Endothelial cell of umbilical vein (primary cell): ENCODE measurements at regions not wholly inside any gene's neighbourhood (a gene's known extent, or its start where the extent isn't known, plus 50 kb on each side); places are given as distances from the start of the nearest gene placed in this dataset.

Source experiments
- BruUV-seq: library from RNA; stranded (reverse); fragments of 400-500 nt; replicated peaks from 2 replicates; lab custom pipeline; 2021; lab: Mats Ljungman, UMichigan
- CTCF ChIA-PET: fragments of 300-600, 350-600 bp; sonication (Branson Sonifier 250); formaldehyde crosslinking; loops from one replicate; lab custom pipeline; 2021; ENCODE audit warnings: antibody characterized with exemption, inconsistent platforms; lab: Charles Lee
- POLR2A ChIA-PET: fragments of 300-600, 350-600 bp; sonication (Branson Sonifier 250); formaldehyde crosslinking; loops from one replicate; lab custom pipeline; 2021; ENCODE audit warnings: antibody characterized with exemption, inconsistent platforms; lab: Charles Lee
- DNase-seq: peaks from one replicate; pipeline ENCODE4 v3.0.0-alpha.2; 2011; ENCODE audit warnings: low read depth, low spot score
- FAIRE-seq: peaks from 2 replicates; lab custom pipeline; 2011; peaks lifted over from hg19 to GRCh38; lab: Jason Lieb, UNC
- H2AFZ ChIP-seq: 2 replicates; pipeline ENCODE4 v1.6.0; 2012; ENCODE audit warnings: low read depth, low read length, control low read depth, inconsistent platforms
- H3K27ac ChIP-seq: 2 replicates; pipeline ENCODE4 v1.5.1; 2011; ENCODE audit warnings: low read depth, mild to moderate bottlenecking, control low read depth, low read length, moderate library complexity; ENCODE audit not compliant: insufficient read depth
- H3K27me3 ChIP-seq, 2 experiments: 2 replicates each; pipeline versions ENCODE4 v1.6.0 to v1.6.1; 2011; ENCODE audit warnings: low read length in 2 of 2, mixed read lengths in 1 of 2; ENCODE audit not compliant: control insufficient read depth in 2 of 2, insufficient read depth in 2 of 2
- H3K36me3 ChIP-seq, 2 experiments: 2 replicates in 1 of 2; 3 replicates in 1 of 2; pipeline ENCODE4 v1.5.1; 2011; ENCODE audit warnings: low read length in 2 of 2, mild to moderate bottlenecking in 1 of 2, moderate library complexity in 1 of 2; ENCODE audit not compliant: control insufficient read depth in 2 of 2, insufficient read depth in 2 of 2; ENCODE audit errors: extremely low read depth in 1 of 2
- H3K4me1 ChIP-seq: 3 replicates; pipeline ENCODE4 v1.5.1; 2011; ENCODE audit warnings: mild to moderate bottlenecking, low read length; ENCODE audit not compliant: control insufficient read depth, insufficient read depth; ENCODE audit errors: extremely low read depth
- H3K4me2 ChIP-seq: 2 replicates; pipeline ENCODE4 v1.6.1; 2011; ENCODE audit warnings: low read length, control low read depth, mixed read lengths; ENCODE audit not compliant: insufficient read depth
- H3K4me3 ChIP-seq, 3 experiments: fragments of 200-600 bp in 1 of 3; sonication (generic), shearing (Covaris generic) in 1 of 3; replicated peaks in 1 of 3; 2 replicates each; pipeline ENCODE4 v1.5.1; 2011 to 2016; ENCODE audit warnings: control low read depth in 3 of 3, low read length in 3 of 3, mild to moderate bottlenecking in 2 of 3, inconsistent platforms in 1 of 3, low read depth in 1 of 3, moderate library complexity in 1 of 3; ENCODE audit not compliant: insufficient read depth in 1 of 3
- H3K79me2 ChIP-seq: 2 replicates; pipeline ENCODE4 v1.6.0; 2012; ENCODE audit warnings: low read length, inconsistent platforms; ENCODE audit not compliant: control insufficient read depth, insufficient read depth
- H3K9ac ChIP-seq: replicated peaks from 2 replicates; pipeline ENCODE3; 2011; ENCODE audit warnings: low read length, control low read depth; ENCODE audit not compliant: insufficient read depth; ENCODE audit errors: extremely low read depth
- H3K9me1 ChIP-seq: replicated peaks from 3 replicates; pipeline ENCODE4 v1.6.0; 2011; ENCODE audit warnings: mild to moderate bottlenecking, low read length; ENCODE audit not compliant: control insufficient read depth, insufficient read depth; ENCODE audit errors: extremely low read depth
- H3K9me3 ChIP-seq: replicated peaks from 2 replicates; pipeline ENCODE4 v1.5.1; 2012; ENCODE audit warnings: low read length, inconsistent platforms; ENCODE audit not compliant: control insufficient read depth, insufficient read depth
- H4K20me1 ChIP-seq: replicated peaks from 2 replicates; pipeline ENCODE3; 2011; ENCODE audit warnings: mild to moderate bottlenecking, low read length; ENCODE audit not compliant: control insufficient read depth, insufficient read depth; ENCODE audit errors: extremely low read depth
- EZH2 ChIP-seq: IDR thresholded peaks from 2 replicates; pipeline ENCODE4 v1.6.1; 2012; ENCODE audit warnings: borderline replicate concordance, low read depth, mild to moderate bottlenecking, moderate library complexity, low read length, inconsistent platforms; ENCODE audit not compliant: severe bottlenecking
- FOS ChIP-seq: IDR thresholded peaks from 2 replicates; pipeline ENCODE4 v1.6.1; 2011; ENCODE audit warnings: mild to moderate bottlenecking, low read length, moderate library complexity, borderline replicate concordance; ENCODE audit not compliant: insufficient read depth
- GATA2 ChIP-seq: IDR thresholded peaks from 2 replicates; pipeline ENCODE4 v1.7.0; 2011; ENCODE audit warnings: low read depth, mild to moderate bottlenecking, moderate library complexity, mixed read lengths, low read length; ENCODE audit not compliant: insufficient read length, insufficient read depth
- JUN ChIP-seq: IDR thresholded peaks from 2 replicates; pipeline ENCODE4 v1.6.1; 2011; ENCODE audit warnings: borderline replicate concordance, low read depth; ENCODE audit not compliant: insufficient read length, insufficient read depth
- MYC ChIP-seq: IDR thresholded peaks from one replicate; pipeline ENCODE4 v1.6.1; 2011; ENCODE audit warnings: mild to moderate bottlenecking, low read depth, low read length
- POLR2A ChIP-seq: IDR thresholded peaks from 2 replicates; pipeline ENCODE4 v1.6.1; 2012; ENCODE audit warnings: low read depth, mild to moderate bottlenecking, control low read depth, low read length
- POLR2AphosphoS5 ChIP-seq: IDR thresholded peaks from 2 replicates; pipeline ENCODE4 v1.6.1; 2012; ENCODE audit warnings: low read depth, mild to moderate bottlenecking, control low read depth, low read length, moderate library complexity; ENCODE audit not compliant: insufficient read depth
- dilution Hi-C: fragments of 300-500 bp; cut with MboI; formaldehyde crosslinking; loops from one replicate; pipeline ENCODE4 v1.15.0; 2019; ENCODE audit warnings: low sequenced_read_pairs; ENCODE audit not compliant: extremely low pct_ligation_motif_present
- intact Hi-C: fragments of 100-400 bp; cut with micrococcal nuclease; formaldehyde crosslinking; loops from one replicate; pipeline ENCODE4 v1.10.0; 2022
- TF ChIP-seq, protein P1 (sequence below), 2 donors: IDR thresholded peaks; 1 replicate in 1 of 2; 2 replicates in 1 of 2; pipeline ENCODE4 v1.5.1; 2011; ENCODE audit warnings: low read length in 2 of 2, mild to moderate bottlenecking in 2 of 2, moderate library complexity in 2 of 2, control low read depth in 1 of 2, inconsistent platforms in 1 of 2, low read depth in 1 of 2; ENCODE audit not compliant: insufficient read depth in 1 of 2; ENCODE audit errors: extremely low read depth in 1 of 2
- TF ChIP-seq, protein P2 (sequence below): IDR thresholded peaks from 2 replicates; pipeline ENCODE4 v1.6.1; 2011; ENCODE audit not compliant: insufficient read depth, insufficient read length

GRCh38 chr6:76594109-76594508, 521.6 kb upstream of the IMPG1 start:
- Histone ChIP-seq H3K9me1 (no peaks in the 10 kb centered on the region), H2AFZ (no peak overlapping the region), H4K20me1 (no peaks in the 10 kb centered on the region), H3K9ac (no peak overlapping the region), H3K27ac (no peak overlapping the region), H3K36me3 (no peaks in the 10 kb centered on the region), H3K4me2 (no peak overlapping the region), H3K9me3 (no peaks in the 10 kb centered on the region), H3K79me2 (no peaks in the 10 kb centered on the region), H3K27me3 (no peaks in the 10 kb centered on the region), H3K4me3 (no peak overlapping the region), H3K4me1 (peaks cover 4% of the 10 kb centered on the region)
- no TSS peak for BruUV-seq
- dilution Hi-C loops, result no loop called here
- FAIRE-seq, result no peak
- intact Hi-C loops, result no loop called here
- ChIA-PET CTCF (interaction anchor here (0.8 to 1.0 kb wide), 3 partner anchors 8 to 21 kb away, joined by 3 read pairs; no protein-coding TSS in a partner anchor), POLR2A (no interaction called here)
- no peak for DNase-seq
- TF ChIP-seq JUN (no peak), POLR2A (no peak), MYC (no peak), FOS (no peak), EZH2 (no peak), GATA2 (no peak), POLR2AphosphoS5 (no peak)
- TF ChIP-seq, protein P1, sequence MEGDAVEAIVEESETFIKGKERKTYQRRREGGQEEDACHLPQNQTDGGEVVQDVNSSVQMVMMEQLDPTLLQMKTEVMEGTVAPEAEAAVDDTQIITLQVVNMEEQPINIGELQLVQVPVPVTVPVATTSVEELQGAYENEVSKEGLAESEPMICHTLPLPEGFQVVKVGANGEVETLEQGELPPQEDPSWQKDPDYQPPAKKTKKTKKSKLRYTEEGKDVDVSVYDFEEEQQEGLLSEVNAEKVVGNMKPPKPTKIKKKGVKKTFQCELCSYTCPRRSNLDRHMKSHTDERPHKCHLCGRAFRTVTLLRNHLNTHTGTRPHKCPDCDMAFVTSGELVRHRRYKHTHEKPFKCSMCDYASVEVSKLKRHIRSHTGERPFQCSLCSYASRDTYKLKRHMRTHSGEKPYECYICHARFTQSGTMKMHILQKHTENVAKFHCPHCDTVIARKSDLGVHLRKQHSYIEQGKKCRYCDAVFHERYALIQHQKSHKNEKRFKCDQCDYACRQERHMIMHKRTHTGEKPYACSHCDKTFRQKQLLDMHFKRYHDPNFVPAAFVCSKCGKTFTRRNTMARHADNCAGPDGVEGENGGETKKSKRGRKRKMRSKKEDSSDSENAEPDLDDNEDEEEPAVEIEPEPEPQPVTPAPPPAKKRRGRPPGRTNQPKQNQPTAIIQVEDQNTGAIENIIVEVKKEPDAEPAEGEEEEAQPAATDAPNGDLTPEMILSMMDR (IDR thresholded peaks at IDR 0.05; ENCODE audit: extremely low read depth in 1 of 2, insufficient read depth in 1 of 2, low read depth in 1 of 2, low read length in 2 of 2), result no peak
- TF ChIP-seq, protein P2, sequence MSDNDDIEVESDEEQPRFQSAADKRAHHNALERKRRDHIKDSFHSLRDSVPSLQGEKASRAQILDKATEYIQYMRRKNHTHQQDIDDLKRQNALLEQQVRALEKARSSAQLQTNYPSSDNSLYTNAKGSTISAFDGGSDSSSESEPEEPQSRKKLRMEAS, result no peak
